AG09319 (cell line): ENCODE measurements at regions not wholly inside any gene's neighbourhood (a gene's known extent, or its start where the extent isn't known, plus 50 kb on each side); places are given as distances from the start of the nearest gene placed in this dataset.

ENCODE experiments used
- DNase-seq: peaks from one replicate; pipeline ENCODE4 v3.0.0-alpha.2; 2010; ENCODE audit warnings: low read depth; ENCODE audit errors: extremely low read depth
- CTCF ChIP-seq: IDR thresholded peaks from 2 replicates; pipeline ENCODE4 v1.5.1; 2011; ENCODE audit warnings: low read depth, mild to moderate bottlenecking, inconsistent platforms, low read length, moderate library complexity

GRCh38 chr2:188170356-188170755 is 121.3 kb upstream of the GULP1 start:
- no peak for DNase-seq
- TF ChIP-seq CTCF, result no peak

- TF ChIP-seq CTCF, result no peak
- DNase-seq, result no peak
These were observed 115.1 kb upstream of the GULP1 start for GRCh38 chr2:188176620-188177019.

GRCh38 chr2:188181067-188181838 is 110.4 kb upstream of the GULP1 start:
- no peak for TF ChIP-seq CTCF

GRCh38 chr2:188181884-188182283 is 109.8 kb upstream of the GULP1 start:
- DNase-seq, result no peak
- TF ChIP-seq CTCF, result no peak

More at GRCh38 chr2:188181067-188181838, 110.4 kb upstream of the GULP1 start:
- no peak for DNase-seq

DNA sequence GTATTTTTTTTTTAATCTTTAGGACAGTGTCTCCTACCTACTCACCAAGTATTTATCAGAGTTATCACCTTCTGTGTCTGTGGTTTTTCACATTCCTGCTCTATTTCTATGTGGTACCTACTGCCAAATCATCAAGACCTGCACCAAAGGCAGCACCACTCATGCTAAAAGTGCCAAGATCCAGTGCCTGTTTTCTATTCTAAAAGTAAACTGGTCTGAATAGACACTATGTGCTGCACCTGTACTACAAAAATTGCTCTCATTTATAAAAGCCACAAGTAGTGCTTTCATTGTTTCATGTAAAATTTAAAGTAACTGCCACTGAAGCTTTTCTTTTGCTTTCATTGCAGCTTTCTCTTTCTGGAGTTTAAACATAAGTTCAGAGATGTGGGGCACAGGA is 103.9 kb upstream of the GULP1 start:
- no peak for TF ChIP-seq CTCF
- DNase-seq, result no peak

DNA sequence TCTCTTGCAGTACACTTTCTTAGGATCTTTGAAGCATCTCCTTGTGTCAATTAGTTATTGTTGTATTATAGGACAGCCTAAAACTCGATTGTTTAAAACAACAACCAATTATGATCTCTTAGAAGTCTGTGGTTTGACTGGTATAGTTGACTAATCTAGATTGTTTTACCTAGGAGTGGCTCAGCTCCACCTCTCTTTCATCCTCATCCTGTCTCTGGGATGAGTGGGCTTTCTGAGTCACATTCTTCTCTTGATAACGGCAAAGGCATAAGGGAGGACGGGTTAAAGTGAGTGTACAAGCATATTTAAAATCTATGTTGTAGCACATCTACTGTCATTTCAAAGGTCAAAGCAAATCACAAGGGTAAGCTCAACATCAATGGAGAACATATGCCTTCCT is 102.3 kb upstream of the GULP1 start:
- no peak for DNase-seq
- TF ChIP-seq CTCF, result no peak

DNA sequence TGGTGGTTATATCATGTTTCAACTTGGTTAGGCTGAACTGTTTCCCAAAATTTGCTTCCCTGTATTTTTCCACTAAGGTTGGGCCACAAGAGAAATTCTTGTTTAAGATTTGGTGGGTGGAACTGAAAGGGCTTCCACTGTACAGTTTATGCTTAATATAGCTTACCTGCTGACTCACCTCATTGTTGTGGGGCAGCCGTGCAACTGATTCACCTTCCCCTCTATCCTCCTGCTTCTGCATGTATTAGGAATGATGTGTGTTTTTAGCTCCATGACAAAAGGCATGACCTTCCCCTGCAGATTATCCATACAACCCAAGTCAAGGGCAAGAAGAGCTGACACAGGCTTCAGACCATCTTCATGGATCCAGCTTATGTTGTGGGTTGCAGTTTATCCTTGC is 98.4 kb upstream of the GULP1 start:
- TF ChIP-seq CTCF, result no peak
- no peak for DNase-seq
